Stimulated activated CD4-positive, alpha-beta T cell treated with anti-CD3 and anti-CD28 coated beads, Interleukin-4, amount 100 ng/mL, for 48 hours (primary cell): ENCODE measurements at regions not wholly inside any gene's neighbourhood (a gene's known extent, or its start where the extent isn't known, plus 50 kb on each side); places are given as distances from the start of the nearest gene placed in this dataset.
"Not testable (repeated sequence)": the region's sequence is repeated elsewhere in the genome, so short reads cannot be mapped to it uniquely, and the experiment has no call there.

Experiments
- DNase-seq, 2 donors: peaks; one replicate each; pipeline ENCODE4 v3.0.0-alpha.2; 2020; ENCODE audit warnings: low read depth in 2 of 2

DNA sequence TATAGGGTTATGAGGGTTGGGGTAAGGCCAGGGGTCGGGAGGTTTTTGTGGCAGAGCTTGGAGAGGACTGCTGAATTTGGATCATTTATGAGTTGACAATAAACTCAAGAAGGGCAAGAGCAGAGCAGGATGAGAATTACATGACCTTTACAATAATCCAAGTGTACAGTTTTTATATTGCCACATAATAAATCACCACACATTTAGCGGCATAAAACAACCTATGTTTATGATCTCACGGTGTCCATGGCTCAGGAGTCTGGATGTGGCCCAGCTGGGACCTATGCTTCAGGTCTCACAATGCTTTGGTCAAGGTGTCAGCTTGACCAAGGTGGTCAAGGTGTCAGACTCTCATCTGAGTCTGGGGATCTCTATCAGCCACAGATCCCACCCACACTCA, 118.3 kb upstream of the WSCD1 start:
- DNase-seq, result no peak

GRCh38 chr17:5952518-5952917, 117.7 kb upstream of the WSCD1 start:
- no peak for DNase-seq

DNA sequence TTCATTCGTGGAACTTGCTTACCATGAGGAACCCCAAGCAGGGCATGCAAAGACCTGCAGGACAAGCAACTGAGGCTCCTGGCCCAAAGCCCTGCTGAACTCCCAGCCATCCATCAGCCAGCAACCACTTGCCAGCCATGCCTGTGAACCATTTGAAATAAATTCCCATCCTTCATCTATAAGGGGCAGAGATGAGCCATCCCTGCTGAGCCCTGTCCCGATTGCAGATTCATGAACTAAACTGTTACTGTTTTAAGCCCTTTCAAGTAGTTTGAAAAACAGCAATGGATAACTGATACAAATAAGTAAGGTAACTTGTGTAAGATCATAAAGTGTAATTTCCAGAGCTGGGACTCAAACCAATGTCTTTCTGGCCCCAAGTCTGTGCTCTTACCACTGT, 114.4 kb upstream of the WSCD1 start:
- DNase-seq, result no peak

DNA sequence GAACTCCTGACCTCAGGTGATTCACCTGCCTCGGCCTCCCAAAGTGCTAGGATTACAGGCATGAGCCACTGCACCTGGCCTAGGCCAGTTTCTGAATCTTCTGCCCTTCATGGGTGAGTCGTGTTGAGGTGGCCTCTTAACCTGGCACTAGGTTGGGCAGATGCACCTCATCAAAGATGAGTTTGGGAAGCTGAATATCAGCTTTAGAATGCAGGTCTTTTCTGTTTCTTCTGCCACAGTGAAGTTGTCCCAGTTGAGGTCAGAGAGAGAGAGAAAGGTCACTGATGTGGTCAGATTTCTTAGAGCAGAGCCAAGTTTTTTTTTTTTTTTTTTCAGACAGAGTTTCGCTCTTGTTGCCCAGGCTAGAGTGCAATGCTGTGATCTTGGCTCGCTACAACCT, 111.3 kb upstream of the WSCD1 start:
- DNase-seq, result no peak

GRCh38 chr17:5962371-5962770, 107.8 kb upstream of the WSCD1 start:
- DNase-seq, result no peak

- DNase-seq, result no peak
Measured at GRCh38 chr17:5971969-5972368, 98.2 kb upstream of the WSCD1 start.

DNA sequence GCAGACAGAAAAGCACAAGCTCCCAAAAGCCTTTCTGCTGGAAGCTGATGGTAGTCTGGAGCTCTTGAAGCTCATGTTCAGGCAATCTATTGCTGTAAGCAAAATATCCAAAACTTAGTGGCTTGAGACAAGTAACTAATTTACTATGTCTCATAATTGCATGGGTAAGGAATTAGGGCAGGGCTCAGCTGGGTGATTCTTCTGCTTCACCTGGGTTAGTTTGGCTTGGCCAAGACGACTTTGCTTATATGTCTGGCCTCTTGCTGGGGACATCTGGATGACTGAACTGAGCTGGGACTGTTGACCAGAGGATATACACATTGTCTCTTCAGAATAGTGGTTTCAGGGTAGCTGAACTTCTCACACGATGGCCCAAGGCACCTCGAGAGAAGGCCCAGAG, 96.8 kb upstream of the WSCD1 start:
- no peak for DNase-seq

DNA sequence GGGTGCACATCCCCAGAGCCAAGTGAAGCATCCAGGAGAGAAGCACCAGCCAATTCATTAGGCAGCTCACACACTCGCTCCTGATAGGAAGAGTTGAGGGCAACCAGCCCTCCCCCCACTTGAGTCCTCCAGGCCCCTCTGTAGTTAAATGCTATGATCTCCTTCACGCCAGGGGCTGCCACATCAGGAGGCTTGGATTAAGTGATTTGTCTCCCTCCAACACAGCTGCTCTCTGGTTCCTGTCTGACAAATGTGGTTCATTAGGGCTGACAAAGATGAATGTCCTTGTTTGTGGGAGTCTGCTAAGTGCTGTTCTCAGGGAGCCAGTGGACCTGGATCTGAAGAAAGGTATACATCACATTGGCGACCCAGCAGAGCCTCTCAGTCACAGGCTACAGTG, 94.5 kb upstream of the WSCD1 start:
- no peak for DNase-seq

GRCh38 chr17:5976251-5976650, 93.9 kb upstream of the WSCD1 start:
- no peak for DNase-seq

DNA sequence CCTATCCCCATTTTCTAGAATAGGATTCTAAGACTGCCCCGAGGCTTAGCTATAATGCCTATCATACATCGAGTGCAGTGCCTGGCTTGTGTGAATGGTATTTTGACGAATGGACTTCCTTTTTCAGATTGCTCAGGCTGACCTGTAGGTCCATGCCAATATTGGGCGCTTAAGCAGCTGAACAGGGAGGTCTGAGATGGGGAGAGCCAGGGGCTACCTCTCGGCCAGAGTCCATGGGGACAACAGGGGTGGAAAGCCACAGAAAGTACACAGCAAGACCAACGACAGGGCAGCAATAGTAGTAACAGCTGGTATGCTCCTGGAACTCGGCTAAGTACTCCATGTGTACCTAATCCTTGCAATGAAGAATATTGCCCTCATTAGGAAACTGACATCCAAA, 91.7 kb upstream of the WSCD1 start:
- DNase-seq, result no peak

- DNase-seq, result no peak
Measured at GRCh38 chr17:5980941-5981340, 89.2 kb upstream of the WSCD1 start.

GRCh38 chr17:5986644-5987043, 83.5 kb upstream of the WSCD1 start:
- DNase-seq, result no peak

- no peak for DNase-seq
Measured at GRCh38 chr17:6000426-6000825, 69.8 kb upstream of the WSCD1 start.

GRCh38 chr17:6003221-6003620, 67.0 kb upstream of the WSCD1 start:
- not testable (repeated sequence) for DNase-seq

- DNase-seq, result no peak
Measured at GRCh38 chr17:6005939-6006338, 64.2 kb upstream of the WSCD1 start.

GRCh38 chr17:6011206-6011605, 59.0 kb upstream of the WSCD1 start:
- no peak for DNase-seq

GRCh38 chr17:6018788-6019187, 51.4 kb upstream of the WSCD1 start:
- DNase-seq, result no peak

DNA sequence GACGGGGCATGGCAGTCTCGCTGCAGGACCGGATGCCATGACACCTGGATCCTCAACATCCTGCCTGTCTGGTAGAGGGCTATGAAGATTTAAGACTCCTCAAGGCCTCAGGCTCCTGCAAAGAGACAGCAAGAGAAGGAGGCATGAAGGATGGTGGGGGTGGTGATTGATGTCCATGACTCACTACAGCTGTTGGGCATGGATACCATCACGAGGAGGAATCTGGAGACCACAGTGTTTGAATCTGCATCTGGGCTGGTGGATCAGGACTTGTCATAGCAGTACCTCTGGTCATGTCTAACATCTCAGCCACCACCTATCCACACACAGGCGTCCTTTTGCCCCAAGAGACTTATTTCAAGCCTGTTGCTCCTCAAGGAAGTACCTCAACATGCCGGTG, 50.2 kb upstream of the WSCD1 start:
- peak in 1 of 2 donors; percentile 1 for DNase-seq

DNA sequence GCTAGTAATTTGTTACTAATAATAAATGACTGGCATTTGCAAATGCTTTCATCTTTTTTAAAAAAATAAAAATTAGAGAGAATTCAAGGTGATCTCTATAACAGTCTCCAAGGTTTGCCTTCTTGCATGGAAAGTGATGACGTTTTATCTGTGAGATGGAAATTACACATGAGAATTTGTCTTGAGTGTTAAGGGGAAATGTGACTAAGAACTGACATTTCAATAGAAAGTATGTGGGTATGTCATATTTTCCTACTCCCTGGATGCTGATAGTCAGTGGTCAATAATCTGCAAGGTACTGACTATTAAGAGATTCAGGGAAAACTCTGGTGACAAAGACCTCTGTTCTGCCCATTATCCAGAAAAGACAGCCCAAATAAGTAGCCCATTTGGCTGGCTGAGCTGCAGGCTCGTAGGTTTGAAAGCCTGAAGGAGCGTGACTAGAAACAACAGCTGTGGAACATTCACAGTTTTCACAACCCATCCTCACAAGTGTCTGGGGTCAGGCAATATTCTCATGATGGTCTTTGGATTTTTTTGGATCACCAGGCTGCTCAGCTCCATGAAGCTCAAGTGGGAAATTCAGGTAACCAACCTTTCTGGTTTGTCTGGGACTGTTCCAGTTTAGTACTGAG, 49.7 kb upstream of the WSCD1 start:
- DNase-seq, result no peak
